ENCODE measurements at regions not wholly inside any gene's neighbourhood (a gene's known extent, or its start where the extent isn't known, plus 50 kb on each side); places are given as distances from the start of the nearest gene placed in this dataset.

- H2AK9ac ChIP-seq (replicated peaks; ENCODE audit: low read depth, low read length, poor library complexity) = no peak overlapping the region
- CTCF ChIA-PET = interaction anchor here (0.6 kb wide), 1 partner anchor 87 kb away, joined by 3 read pairs; no protein-coding TSS in a partner anchor
- H3K4ac ChIP-seq (ENCODE audit: low read depth, low read length) = no peak overlapping the region
Measured at GRCh38 chr2:113822087-113822815, 65.8 kb upstream of the SLC35F5 start.

More at GRCh38 chr2:113822087-113822815, 65.8 kb upstream of the SLC35F5 start:
- Histone ChIP-seq H2BK20ac (ENCODE audit: low read depth, low read length) (0 out of 2 replicates have a peak overlapping the region, but pooled peaks have one; percentile 14), H2AFZ (replicated peaks; ENCODE audit: low read length, poor library complexity) (no peak overlapping the region), H4K8ac (ENCODE audit: low read depth in 2 of 2, low read length in 2 of 2) (no peak overlapping the region), H2BK5ac (ENCODE audit: low read depth, low read length, poor library complexity, severe bottlenecking) (no peak overlapping the region), H4K5ac (ENCODE audit: low read depth, low read length) (no peak overlapping the region), H3K27me3 (ENCODE audit: control insufficient read depth, insufficient read depth, low read length) (no peaks in the 10 kb centered on the region), H3K36me3 (ENCODE audit: control insufficient read depth, insufficient read depth, low read length) (no peaks in the 10 kb centered on the region), H4K20me1 (ENCODE audit: insufficient read depth, low read length) (no peaks in the 10 kb centered on the region), H3K27ac (ENCODE audit: insufficient read depth, low read length) (no peak overlapping the region), H3K79me1 (ENCODE audit: low read depth in 1 of 2, low read length in 2 of 2) (no peaks in the 10 kb centered on the region), H2BK120ac (ENCODE audit: low read depth, low read length) (no peak overlapping the region; the same call in 1 of the 2 replicates), H3K14ac (replicated peaks; ENCODE audit: low read depth, low read length) (no peak overlapping the region), H3K4me1 (ENCODE audit: control insufficient read depth, insufficient read depth, low read length) (peaks cover 9% of the 10 kb centered on the region), H2BK15ac (ENCODE audit: low read depth, low read length) (no peak overlapping the region), H3K4me2 (ENCODE audit: low read depth, low read length) (no peak overlapping the region), H3K23ac (ENCODE audit: low read depth, low read length) (no peak overlapping the region), H3K56ac (ENCODE audit: extremely low read depth, insufficient read depth, low read length) (no peak overlapping the region), H3K9me3 (ENCODE audit: control insufficient read depth, insufficient read depth, low read length) (no peaks in the 10 kb centered on the region), H2AK5ac (ENCODE audit: low read depth, low read length) (peak overlapping the region; percentile 21; the same call in 1 of the 2 replicates), H3K9ac (ENCODE audit: low read depth, low read length) (no peak overlapping the region), H4K91ac (ENCODE audit: insufficient read depth, low read depth, low read length) (no peak overlapping the region), H3K4me3 (ENCODE audit: insufficient read depth, low read depth, low read length) (no peak overlapping the region), H3K18ac (ENCODE audit: low read depth, low read length) (no peak overlapping the region), H3K9me1 (ENCODE audit: insufficient read depth, low read length) (peaks cover 9% of the 10 kb centered on the region)
- dilution Hi-C loops (cut with HindIII; ENCODE audit: low sequenced_read_pairs, unreplicated experiment) = no loop called here
- intact Hi-C loops (cut with micrococcal nuclease) = no loop called here
- WGBS, 2 experiments (ENCODE audit: extremely low coverage in 2 of 2, insufficient read length in 1 of 2) = 76% methylated on average over 5 of the region's 7 CpGs; no CpG with 5 or more reads in 1 of the 2 experiments
- in situ Hi-C loops (cut with MboI; ENCODE audit: low sequenced_read_pairs) = no loop called here
- POLR2A ChIA-PET (ENCODE audit: unreplicated experiment) = no interaction called here
- ATAC-seq (ENCODE audit: low read depth) = no peak
- TF ChIP-seq CEBPB (IDR thresholded peaks at IDR 0.05; ENCODE audit: low read depth, low read length) = no peak
- TF ChIP-seq FOS (IDR thresholded peaks at IDR 0.05; ENCODE audit: low read depth, low read length) = no peak
- TF ChIP-seq CHD1 (IDR thresholded peaks at IDR 0.05; ENCODE audit: low read depth, low read length) = no peak
- no peak for TF ChIP-seq MAFK (IDR thresholded peaks at IDR 0.05; ENCODE audit: low read depth, low read length)
- no peak for TF ChIP-seq SMC3 (IDR thresholded peaks at IDR 0.05; ENCODE audit: low read depth, low read length)
- BruUV-seq (replicated peaks) = no TSS peak
- DNase-seq = peak; percentile 17
